A549 (cell line): ENCODE measurements at regions not wholly inside any gene's neighbourhood (a gene's known extent, or its start where the extent isn't known, plus 50 kb on each side); places are given as distances from the start of the nearest gene placed in this dataset.

Experiments
- CEBPB ChIP-seq, 2 experiments: fragments of >200 bp in 1 of 2; sonication (Bioruptor Twin) in 1 of 2; formaldehyde crosslinking in 1 of 2; IDR thresholded peaks; 2 replicates each; pipeline ENCODE4 v1.6.1; 2012 to 2016
- EP300 ChIP-seq, 2 experiments: fragments of >200 bp; sonication (Bioruptor Twin); formaldehyde crosslinking; IDR thresholded peaks; 2 replicates in 1 of 2; 3 replicates in 1 of 2; pipeline ENCODE4 v1.6.1; 2016 to 2017
- ESRRA ChIP-seq: fragments of 150-350 bp; IDR thresholded peaks from 2 replicates; pipeline ENCODE4 v1.6.1; 2014; ENCODE audit warnings: mild to moderate bottlenecking, low read length, borderline replicate concordance
- HOXA7 ChIP-seq: fragments of 250-450 bp; sonication (Bioruptor Pico); IDR thresholded peaks from 2 replicates; pipeline ENCODE4 v1.5.0; 2020; ENCODE audit warnings: mild to moderate bottlenecking, moderate library complexity
- KDM1A ChIP-seq: fragments of 200-600 bp; sonication (generic); IDR thresholded peaks from 2 replicates; pipeline ENCODE4 v1.6.1; 2016; ENCODE audit warnings: low read depth, mild to moderate bottlenecking
- MAZ ChIP-seq: fragments of 150-350 bp; IDR thresholded peaks from 2 replicates; pipeline ENCODE4 v1.6.1; 2014; ENCODE audit warnings: antibody characterized with exemption, low read depth, low read length, borderline replicate concordance
- POLR2A ChIP-seq: IDR thresholded peaks from 2 replicates; pipeline ENCODE4 v1.6.1; 2012; ENCODE audit warnings: mild to moderate bottlenecking, low read length
- POLR2AphosphoS2 ChIP-seq: conservative IDR thresholded peaks from 2 replicates; pipeline ENCODE4 v1.6.1; 2012; ENCODE audit warnings: low read length, improper control_type of control experiment, inconsistent platforms
- RCOR1 ChIP-seq: fragments of 150-350 bp; IDR thresholded peaks from 2 replicates; pipeline ENCODE4 v1.6.1; 2014; ENCODE audit warnings: antibody characterized with exemption, low read length, low read depth
- RFX5 ChIP-seq: fragments of 450-650 bp; IDR thresholded peaks from 2 replicates; pipeline ENCODE4 v1.7.1; 2014; ENCODE audit warnings: antibody characterized with exemption, mild to moderate bottlenecking, moderate library complexity
- TF ChIP-seq, protein P1 (sequence below): fragments of >200 bp; sonication (Bioruptor Twin); formaldehyde crosslinking; IDR thresholded peaks from 3 replicates; pipeline ENCODE4 v1.5.1; 2016
- TF ChIP-seq, protein P2 (sequence below): fragments of 250-450 bp; sonication (Bioruptor Pico); IDR thresholded peaks from 2 replicates; pipeline ENCODE4 v1.5.0; 2020; ENCODE audit warnings: low read depth, mild to moderate bottlenecking, moderate library complexity
- TF ChIP-seq, protein P3 (sequence below): IDR thresholded peaks from 2 replicates; pipeline ENCODE4 v1.6.1; 2012; ENCODE audit warnings: low read depth, borderline replicate concordance

DNA sequence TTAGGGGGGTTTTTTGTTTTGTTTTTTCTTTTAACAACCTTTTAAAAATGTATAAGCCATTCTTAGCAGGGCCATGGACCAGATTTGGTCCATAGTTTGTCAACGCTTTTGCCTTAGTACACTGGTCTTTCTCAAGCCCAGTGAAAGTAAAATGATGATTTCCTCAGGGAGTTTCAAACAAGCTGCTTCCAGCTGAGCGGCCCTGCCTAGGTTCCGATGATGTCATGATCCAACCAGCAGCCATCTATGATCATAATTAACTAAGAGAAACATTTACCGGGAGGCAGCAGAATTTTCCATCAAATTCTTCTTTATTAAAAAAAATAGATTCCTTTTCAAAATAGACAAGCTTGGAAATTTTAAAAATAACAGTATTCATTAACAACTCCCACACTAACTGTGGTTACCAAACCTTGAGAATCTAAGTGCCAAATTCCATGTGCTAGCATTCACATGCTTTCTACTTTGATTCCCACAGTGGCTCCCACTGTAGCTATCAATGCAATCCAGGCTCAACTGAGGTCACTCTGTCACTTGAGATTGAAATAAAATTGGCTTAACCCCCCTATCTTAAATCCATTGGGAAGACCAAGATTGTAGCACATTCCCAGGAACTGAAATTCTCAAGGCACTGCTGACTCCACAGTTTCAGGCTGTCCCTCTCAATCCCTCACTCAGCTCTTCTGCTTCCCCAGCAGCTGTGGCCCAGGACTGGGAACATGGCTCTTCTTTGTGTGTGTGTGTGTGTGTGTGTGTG lies 148.9 kb downstream of the RNF152 start:
- TF ChIP-seq, protein P1, sequence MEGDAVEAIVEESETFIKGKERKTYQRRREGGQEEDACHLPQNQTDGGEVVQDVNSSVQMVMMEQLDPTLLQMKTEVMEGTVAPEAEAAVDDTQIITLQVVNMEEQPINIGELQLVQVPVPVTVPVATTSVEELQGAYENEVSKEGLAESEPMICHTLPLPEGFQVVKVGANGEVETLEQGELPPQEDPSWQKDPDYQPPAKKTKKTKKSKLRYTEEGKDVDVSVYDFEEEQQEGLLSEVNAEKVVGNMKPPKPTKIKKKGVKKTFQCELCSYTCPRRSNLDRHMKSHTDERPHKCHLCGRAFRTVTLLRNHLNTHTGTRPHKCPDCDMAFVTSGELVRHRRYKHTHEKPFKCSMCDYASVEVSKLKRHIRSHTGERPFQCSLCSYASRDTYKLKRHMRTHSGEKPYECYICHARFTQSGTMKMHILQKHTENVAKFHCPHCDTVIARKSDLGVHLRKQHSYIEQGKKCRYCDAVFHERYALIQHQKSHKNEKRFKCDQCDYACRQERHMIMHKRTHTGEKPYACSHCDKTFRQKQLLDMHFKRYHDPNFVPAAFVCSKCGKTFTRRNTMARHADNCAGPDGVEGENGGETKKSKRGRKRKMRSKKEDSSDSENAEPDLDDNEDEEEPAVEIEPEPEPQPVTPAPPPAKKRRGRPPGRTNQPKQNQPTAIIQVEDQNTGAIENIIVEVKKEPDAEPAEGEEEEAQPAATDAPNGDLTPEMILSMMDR, result no peak
- TF ChIP-seq POLR2A (no peak), RFX5 (no peak), EP300 (IDR thresholded peaks at IDR 0.05) (no peak), MAZ (no peak), KDM1A (no peak), CEBPB (IDR thresholded peaks at IDR 0.05) (no peak), ESRRA (no peak), RCOR1 (no peak), POLR2AphosphoS2 (no peak), HOXA7 (no peak)
- TF ChIP-seq, protein P2, sequence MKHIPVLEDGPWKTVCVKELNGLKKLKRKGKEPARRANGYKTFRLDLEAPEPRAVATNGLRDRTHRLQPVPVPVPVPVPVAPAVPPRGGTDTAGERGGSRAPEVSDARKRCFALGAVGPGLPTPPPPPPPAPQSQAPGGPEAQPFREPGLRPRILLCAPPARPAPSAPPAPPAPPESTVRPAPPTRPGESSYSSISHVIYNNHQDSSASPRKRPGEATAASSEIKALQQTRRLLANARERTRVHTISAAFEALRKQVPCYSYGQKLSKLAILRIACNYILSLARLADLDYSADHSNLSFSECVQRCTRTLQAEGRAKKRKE (CRISPR knock-in tag), result no peak
- TF ChIP-seq, protein P3, sequence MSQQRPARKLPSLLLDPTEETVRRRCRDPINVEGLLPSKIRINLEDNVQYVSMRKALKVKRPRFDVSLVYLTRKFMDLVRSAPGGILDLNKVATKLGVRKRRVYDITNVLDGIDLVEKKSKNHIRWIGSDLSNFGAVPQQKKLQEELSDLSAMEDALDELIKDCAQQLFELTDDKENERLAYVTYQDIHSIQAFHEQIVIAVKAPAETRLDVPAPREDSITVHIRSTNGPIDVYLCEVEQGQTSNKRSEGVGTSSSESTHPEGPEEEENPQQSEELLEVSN, result no peak
